Thoracic aorta (tissue), 2 donors: ENCODE measurements at regions not wholly inside any gene's neighbourhood (a gene's known extent, or its start where the extent isn't known, plus 50 kb on each side); places are given as distances from the start of the nearest gene placed in this dataset.

Experiments
- ATAC-seq: fragments of 150-250 bp; one replicate; pipeline ENCODE4 v1.8.0; 2017; ENCODE audit warnings: low read depth; ENCODE audit not compliant: insufficient number of reproducible peaks, low FRiP score
- DNase-seq: peaks from one replicate; pipeline ENCODE4 v3.0.0-alpha.2; 2020; ENCODE audit warnings: low spot score
- H3K27ac ChIP-seq, 2 donors: fragments of 200-600 bp; sonication (generic); 1 replicate in 1 of 2; 2 replicates in 1 of 2; pipeline ENCODE4 v1.5.1; 2016; ENCODE audit warnings: mild to moderate bottlenecking in 2 of 2, moderate library complexity in 2 of 2
- H3K27me3 ChIP-seq: fragments of 200-600 bp; sonication (generic); replicated peaks from 2 replicates; pipeline ENCODE4 v1.6.0; 2016; ENCODE audit warnings: mild to moderate bottlenecking; ENCODE audit not compliant: insufficient read depth
- H3K36me3 ChIP-seq: fragments of 200-600 bp; sonication (generic); one replicate; pipeline ENCODE4 v1.5.1; 2016
- H3K4me1 ChIP-seq, 2 donors: fragments of 200-600 bp; sonication (generic); 1 replicate in 1 of 2; 2 replicates in 1 of 2; pipeline versions ENCODE4 v1.5.1 to v1.6.0; 2016; ENCODE audit warnings: low read depth in 2 of 2, mild to moderate bottlenecking in 1 of 2; ENCODE audit not compliant: control insufficient read depth in 1 of 2
- H3K4me3 ChIP-seq: fragments of 200-600 bp; sonication (generic); 2 replicates; pipeline ENCODE4 v1.5.1; 2016; ENCODE audit warnings: mild to moderate bottlenecking
- H3K9me3 ChIP-seq: fragments of 200-600 bp; sonication (generic); 2 replicates; pipeline ENCODE4 v1.5.1; 2016
- TF ChIP-seq, protein P1 (sequence below): fragments of 200-600 bp; sonication (generic); IDR thresholded peaks from one replicate; pipeline ENCODE4 v1.5.1; 2019; ENCODE audit warnings: antibody characterized with exemption

DNA sequence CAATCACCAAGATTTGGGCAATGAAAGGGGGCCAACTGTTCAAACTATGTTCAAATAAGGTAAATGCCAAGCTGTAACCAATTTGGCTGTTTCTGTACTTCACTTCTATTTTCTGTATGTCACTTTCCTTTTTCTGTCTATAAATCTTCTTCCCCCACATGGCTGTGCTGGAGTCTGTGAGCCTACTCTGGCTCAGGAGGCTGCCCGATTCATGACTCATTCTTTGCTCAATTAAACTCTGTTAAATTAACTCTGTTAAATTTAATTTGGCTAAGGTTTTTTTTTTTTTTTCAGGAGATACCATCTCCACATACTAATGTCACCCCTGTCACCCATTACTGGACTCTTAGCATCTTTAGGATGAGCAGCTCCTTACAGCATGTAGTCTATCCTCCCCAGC lies 178.8 kb upstream of the TWIST2 start:
- TF ChIP-seq, protein P1, sequence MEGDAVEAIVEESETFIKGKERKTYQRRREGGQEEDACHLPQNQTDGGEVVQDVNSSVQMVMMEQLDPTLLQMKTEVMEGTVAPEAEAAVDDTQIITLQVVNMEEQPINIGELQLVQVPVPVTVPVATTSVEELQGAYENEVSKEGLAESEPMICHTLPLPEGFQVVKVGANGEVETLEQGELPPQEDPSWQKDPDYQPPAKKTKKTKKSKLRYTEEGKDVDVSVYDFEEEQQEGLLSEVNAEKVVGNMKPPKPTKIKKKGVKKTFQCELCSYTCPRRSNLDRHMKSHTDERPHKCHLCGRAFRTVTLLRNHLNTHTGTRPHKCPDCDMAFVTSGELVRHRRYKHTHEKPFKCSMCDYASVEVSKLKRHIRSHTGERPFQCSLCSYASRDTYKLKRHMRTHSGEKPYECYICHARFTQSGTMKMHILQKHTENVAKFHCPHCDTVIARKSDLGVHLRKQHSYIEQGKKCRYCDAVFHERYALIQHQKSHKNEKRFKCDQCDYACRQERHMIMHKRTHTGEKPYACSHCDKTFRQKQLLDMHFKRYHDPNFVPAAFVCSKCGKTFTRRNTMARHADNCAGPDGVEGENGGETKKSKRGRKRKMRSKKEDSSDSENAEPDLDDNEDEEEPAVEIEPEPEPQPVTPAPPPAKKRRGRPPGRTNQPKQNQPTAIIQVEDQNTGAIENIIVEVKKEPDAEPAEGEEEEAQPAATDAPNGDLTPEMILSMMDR, result no peak
- Histone ChIP-seq H3K27me3 (no peaks in the 10 kb centered on the region), H3K36me3 (no peaks in the 10 kb centered on the region), H3K9me3 (no peaks in the 10 kb centered on the region), H3K27ac (no peak overlapping the region), H3K4me1 (no peaks in the 10 kb centered on the region), H3K4me3 (no peak overlapping the region)
- DNase-seq (no peak), ATAC-seq (no peak)

DNA sequence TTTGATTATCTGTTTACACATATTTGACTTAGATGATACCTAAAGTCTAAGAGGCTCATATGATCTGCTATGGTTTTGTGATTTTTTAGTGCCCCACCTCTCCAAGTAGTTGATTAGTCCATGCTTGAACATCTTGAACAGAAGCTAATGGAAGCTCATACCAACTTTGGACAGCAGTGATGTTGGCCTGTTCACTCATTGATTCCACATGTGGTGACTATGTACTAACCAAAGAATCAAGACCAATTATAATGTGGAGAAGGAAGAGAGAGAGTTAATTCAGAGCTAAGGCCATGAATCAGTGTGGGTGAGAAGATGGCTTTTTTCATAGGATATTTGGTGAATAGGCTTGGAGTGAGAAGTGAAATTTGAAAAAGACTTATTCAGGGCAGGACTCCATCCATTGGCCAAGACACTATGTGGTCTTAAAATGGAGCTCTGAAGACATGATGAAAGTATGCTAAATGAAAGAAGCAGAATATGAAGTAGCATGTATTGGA lies 178.3 kb upstream of the TWIST2 start:
- ATAC-seq, result no peak
- Histone ChIP-seq H3K4me3 (no peak overlapping the region), H3K27ac (no peak overlapping the region), H3K4me1 (no peaks in the 10 kb centered on the region), H3K36me3 (no peaks in the 10 kb centered on the region), H3K27me3 (no peaks in the 10 kb centered on the region), H3K9me3 (no peaks in the 10 kb centered on the region)
- TF ChIP-seq, protein P1, result no peak
- DNase-seq, result no peak

GRCh38 chr2:238670111-238670585 lies 177.7 kb upstream of the TWIST2 start:
- TF ChIP-seq, protein P1, result no peak
- no peak overlapping the region for H3K4me3 ChIP-seq
- no peaks in the 10 kb centered on the region for H3K4me1 ChIP-seq
- ATAC-seq, result no peak
- no peaks in the 10 kb centered on the region for H3K36me3 ChIP-seq
- no peaks in the 10 kb centered on the region for H3K9me3 ChIP-seq
- DNase-seq, result no peak
- no peak overlapping the region for H3K27ac ChIP-seq
- H3K27me3 ChIP-seq, result no peaks in the 10 kb centered on the region

DNA sequence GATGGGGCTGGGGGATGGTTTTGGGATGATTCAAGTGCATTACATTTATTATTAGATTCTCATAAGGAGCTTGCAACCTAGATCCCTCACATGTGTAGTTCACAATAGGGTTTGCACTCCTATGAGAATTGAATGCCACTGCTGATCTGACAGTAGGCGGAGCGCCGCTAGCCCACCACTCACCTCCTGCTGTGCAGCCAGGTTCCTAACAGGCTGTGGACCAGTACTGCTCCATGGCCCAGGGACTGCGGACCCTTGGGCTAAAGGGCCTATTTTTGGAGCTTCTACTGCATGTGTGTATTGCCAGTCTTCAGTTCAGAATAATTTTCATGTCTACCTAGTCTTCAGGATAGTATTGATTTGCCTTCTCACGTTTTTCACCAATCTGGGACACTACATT lies 165.3 kb upstream of the TWIST2 start:
- TF ChIP-seq, protein P1, result no peak
- no peak for ATAC-seq
- Histone ChIP-seq H3K4me3 (no peak overlapping the region), H3K27ac (no peak overlapping the region), H3K4me1 (peaks cover 8 to 15% of the 10 kb centered on the region in 2 donors), H3K9me3 (no peaks in the 10 kb centered on the region), H3K27me3 (no peaks in the 10 kb centered on the region), H3K36me3 (no peaks in the 10 kb centered on the region)
- DNase-seq, result no peak

DNA sequence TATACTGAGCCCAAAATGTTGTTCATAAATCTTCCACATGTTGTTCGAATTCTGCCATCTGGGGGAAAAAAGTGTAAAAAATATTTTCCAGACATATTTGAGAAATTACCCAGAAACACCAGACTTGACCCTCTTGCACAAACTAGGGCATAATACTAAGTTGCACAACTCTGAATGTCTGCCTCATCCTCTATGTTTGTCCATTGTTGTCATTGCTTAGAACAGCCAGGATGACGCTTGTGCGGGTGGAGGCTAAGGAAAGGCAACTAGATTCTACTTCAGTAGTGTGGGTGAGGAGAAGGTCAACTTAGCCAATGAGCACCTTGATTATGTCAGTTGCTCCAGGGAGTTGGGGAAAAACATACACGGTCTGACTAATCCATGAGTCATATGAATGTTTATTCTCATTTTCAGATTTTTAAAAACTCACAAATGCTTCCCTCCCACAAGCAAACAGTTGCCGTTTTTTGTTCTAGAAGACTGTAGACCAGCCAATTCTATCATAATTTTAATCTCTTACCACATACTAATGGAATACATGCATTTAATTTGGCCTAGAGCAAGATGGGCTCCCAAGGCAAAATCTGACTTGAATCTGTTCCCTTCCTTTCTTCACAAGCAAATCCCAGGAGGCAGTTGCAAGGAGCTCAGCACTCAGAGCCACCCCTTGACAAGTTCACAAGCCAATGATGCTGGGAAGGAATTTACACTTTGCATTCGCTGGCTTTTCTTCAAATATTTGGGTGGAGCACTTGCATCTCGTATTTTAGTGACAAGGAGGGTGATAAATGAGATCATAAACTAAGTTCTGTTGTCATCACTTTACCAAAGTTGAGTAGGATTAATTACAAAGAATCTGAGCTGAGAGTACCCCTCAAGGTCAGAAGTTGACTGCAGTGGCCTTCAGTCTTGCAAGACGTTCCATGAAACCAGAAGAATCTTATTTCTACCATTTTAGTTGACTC lies 163.2 kb upstream of the TWIST2 start:
- Histone ChIP-seq H3K9me3 (no peaks in the 10 kb centered on the region), H3K27ac (peak overlapping the region; percentile 66 to 83), H3K36me3 (no peaks in the 10 kb centered on the region), H3K27me3 (no peaks in the 10 kb centered on the region), H3K4me3 (no peak overlapping the region), H3K4me1 (peaks cover 8 to 15% of the 10 kb centered on the region in 2 donors)
- DNase-seq (peak; percentile 43), ATAC-seq (peak; percentile 97)
- TF ChIP-seq, protein P1, result no peak
